ENCODE measurements at regions not wholly inside any gene's neighbourhood (a gene's known extent, or its start where the extent isn't known, plus 50 kb on each side); places are given as distances from the start of the nearest gene placed in this dataset.

- H3K4me1 ChIP-seq (replicated peaks in 1 of 2) = peaks cover 0 to 7% of the 10 kb centered on the region in 2 donors
- H3K9me3 ChIP-seq (replicated peaks in 1 of 3) = no peaks in the 10 kb centered on the region
- intact Hi-C loops (cut with DNase I) = no loop called here
- no peak overlapping the region for H3K4me3 ChIP-seq
- no peaks in the 10 kb centered on the region for H3K36me3 ChIP-seq (replicated peaks in 1 of 2)
- no peak for TF ChIP-seq POLR2A (IDR thresholded peaks at IDR 0.05)
- TF ChIP-seq CTCF (IDR thresholded peaks at IDR 0.05) = no peak
- WGBS, 4 donors = 84 to 95% (median 93%) methylated on average over 6 of the region's 6 CpGs
- no peak for DNase-seq
- H3K27ac ChIP-seq = no peak overlapping the region
- H3K27me3 ChIP-seq = no peaks in the 10 kb centered on the region
Measured at GRCh38 chr15:47507221-47507985, 209.9 kb upstream of the SEMA6D start.

DNA sequence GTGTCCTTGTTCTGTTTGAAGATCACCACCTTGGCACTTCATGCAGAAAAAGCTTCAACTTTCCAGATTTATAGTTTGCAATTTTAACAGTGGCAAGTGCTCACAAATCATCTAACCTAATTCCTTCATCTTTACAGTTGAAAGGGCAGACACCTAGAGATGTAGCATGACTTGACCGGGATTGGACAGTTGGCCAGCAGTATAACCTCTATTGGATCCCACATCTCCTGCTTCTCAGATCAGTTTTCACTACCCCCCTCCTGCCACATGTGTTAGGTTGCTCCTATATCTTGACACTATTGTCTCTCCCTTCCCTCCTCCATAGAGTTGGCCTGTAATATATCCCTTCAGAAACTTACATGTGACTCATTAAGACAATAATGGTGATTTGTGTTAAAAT lies 206.0 kb upstream of the SEMA6D start:
- Histone ChIP-seq H3K4me1 (replicated peaks in 1 of 2) (peaks cover 0 to under 1% of the 10 kb centered on the region in 2 donors), H3K27ac (no peak overlapping the region), H3K27me3 (no peaks in the 10 kb centered on the region), H3K36me3 (replicated peaks in 1 of 2) (no peaks in the 10 kb centered on the region), H3K9me3 (replicated peaks in 1 of 3) (no peaks in the 10 kb centered on the region), H3K4me3 (no peak overlapping the region)
- intact Hi-C loops (cut with DNase I) = no loop called here
- DNase-seq = no peak
- no peak for TF ChIP-seq CTCF (IDR thresholded peaks at IDR 0.05)
- TF ChIP-seq POLR2A (IDR thresholded peaks at IDR 0.05) = no peak
- WGBS, 4 donors = 79 to 100% (median 89%) methylated on average over 1 of the region's 1 CpG

DNA sequence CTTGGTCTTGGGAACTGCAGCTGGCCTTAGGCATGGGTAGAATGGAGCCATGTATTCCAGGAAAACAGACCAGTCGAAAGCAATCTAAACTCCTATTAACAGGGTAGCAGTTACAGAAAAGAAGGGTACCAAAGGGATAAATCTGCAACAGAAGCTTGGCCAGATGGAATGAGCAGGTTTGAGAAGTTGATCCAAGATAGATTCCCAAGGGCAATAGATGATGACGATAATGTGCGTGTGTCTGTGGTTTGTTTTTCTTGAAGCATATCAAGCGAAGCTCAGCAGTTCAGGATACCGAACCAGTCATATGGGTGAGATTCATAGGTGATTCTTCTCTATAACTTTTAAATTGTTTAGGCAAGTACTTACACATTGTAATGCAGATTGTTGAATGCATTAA lies 203.8 kb upstream of the SEMA6D start:
- no peaks in the 10 kb centered on the region for H3K4me1 ChIP-seq (replicated peaks in 1 of 2)
- H3K9me3 ChIP-seq (replicated peaks in 1 of 3) = no peaks in the 10 kb centered on the region
- H3K4me3 ChIP-seq = no peak overlapping the region
- no peak overlapping the region for H3K27ac ChIP-seq
- no peak for DNase-seq
- WGBS, 4 donors = 91 to 96% (median 94%) methylated on average over 5 of the region's 5 CpGs
- no peaks in the 10 kb centered on the region for H3K36me3 ChIP-seq (replicated peaks in 1 of 2)
- no peaks in the 10 kb centered on the region for H3K27me3 ChIP-seq
- intact Hi-C loops (cut with DNase I) = no loop called here
- TF ChIP-seq POLR2A (IDR thresholded peaks at IDR 0.05) (no peak), CTCF (IDR thresholded peaks at IDR 0.05) (no peak)

GRCh38 chr15:47514200-47514652 lies 203.1 kb upstream of the SEMA6D start:
- 73 to 91% (median 82%) methylated on average over 2 of the region's 2 CpGs for WGBS, 4 donors
- Histone ChIP-seq H3K4me3 (no peak overlapping the region), H3K36me3 (replicated peaks in 1 of 2) (no peaks in the 10 kb centered on the region), H3K27me3 (no peaks in the 10 kb centered on the region), H3K9me3 (replicated peaks in 1 of 3) (no peaks in the 10 kb centered on the region), H3K27ac (no peak overlapping the region), H3K4me1 (replicated peaks in 1 of 2) (no peaks in the 10 kb centered on the region)
- DNase-seq = no peak
- no peak for TF ChIP-seq CTCF (IDR thresholded peaks at IDR 0.05)
- no peak for TF ChIP-seq POLR2A (IDR thresholded peaks at IDR 0.05)
- intact Hi-C loops (cut with DNase I) = no loop called here

Data from adrenal gland (tissue), 9 donors.